D721Med (cell line): ENCODE measurements at regions not wholly inside any gene's neighbourhood (a gene's known extent, or its start where the extent isn't known, plus 50 kb on each side); places are given as distances from the start of the nearest gene placed in this dataset.
"Not testable (repeated sequence)": the region's sequence is repeated elsewhere in the genome, so short reads cannot be mapped to it uniquely, and the experiment has no call there.

Experiments
- DNase-seq: peaks from one replicate; pipeline ENCODE4 v3.0.0; 2011; ENCODE audit warnings: low spot score; ENCODE audit not compliant: insufficient read length
- FAIRE-seq: peaks from 2 replicates; lab custom pipeline; 2011; peaks lifted over from hg19 to GRCh38; lab: Jason Lieb, UNC
- TF ChIP-seq, protein P1 (sequence below): IDR thresholded peaks from 2 replicates; pipeline ENCODE4 v1.5.1; 2012; ENCODE audit warnings: mild to moderate bottlenecking, control low read depth; ENCODE audit not compliant: insufficient read depth; ENCODE audit errors: missing control alignments

DNA sequence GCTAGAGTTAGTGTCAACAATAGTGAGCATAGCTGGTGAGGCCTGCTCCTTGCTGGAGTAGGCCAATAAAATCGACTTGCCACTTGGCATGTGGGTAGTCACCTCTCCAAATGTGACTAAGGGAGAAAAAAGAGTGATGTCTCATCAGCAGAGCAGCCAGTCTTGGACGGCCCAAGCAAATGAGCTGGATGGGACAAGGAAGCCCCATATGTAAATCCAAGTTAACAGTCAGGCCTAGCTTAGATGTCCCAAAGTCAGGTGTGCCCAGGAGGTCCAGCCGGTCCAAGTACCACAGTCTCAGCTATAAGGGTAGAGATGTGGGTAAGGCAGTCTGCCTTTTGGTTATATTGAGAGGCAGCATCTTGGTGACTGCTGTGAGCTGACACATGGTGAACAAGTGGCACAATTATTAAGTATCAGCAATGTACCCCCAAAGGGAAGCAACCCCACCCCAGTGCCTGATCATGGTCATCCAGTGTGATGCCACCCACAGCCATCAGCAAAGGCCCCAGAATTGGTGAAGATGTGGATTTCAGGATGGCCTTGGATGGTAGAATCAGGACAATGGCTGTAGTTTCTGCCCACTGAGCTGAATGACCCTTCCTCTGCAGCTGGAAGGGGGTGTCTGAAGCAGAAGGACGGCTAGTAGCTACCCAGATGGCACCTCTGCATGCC lies 83.4 kb downstream of the TNFRSF13B start:
- no peak for FAIRE-seq
- no peak for DNase-seq
- TF ChIP-seq, protein P1, sequence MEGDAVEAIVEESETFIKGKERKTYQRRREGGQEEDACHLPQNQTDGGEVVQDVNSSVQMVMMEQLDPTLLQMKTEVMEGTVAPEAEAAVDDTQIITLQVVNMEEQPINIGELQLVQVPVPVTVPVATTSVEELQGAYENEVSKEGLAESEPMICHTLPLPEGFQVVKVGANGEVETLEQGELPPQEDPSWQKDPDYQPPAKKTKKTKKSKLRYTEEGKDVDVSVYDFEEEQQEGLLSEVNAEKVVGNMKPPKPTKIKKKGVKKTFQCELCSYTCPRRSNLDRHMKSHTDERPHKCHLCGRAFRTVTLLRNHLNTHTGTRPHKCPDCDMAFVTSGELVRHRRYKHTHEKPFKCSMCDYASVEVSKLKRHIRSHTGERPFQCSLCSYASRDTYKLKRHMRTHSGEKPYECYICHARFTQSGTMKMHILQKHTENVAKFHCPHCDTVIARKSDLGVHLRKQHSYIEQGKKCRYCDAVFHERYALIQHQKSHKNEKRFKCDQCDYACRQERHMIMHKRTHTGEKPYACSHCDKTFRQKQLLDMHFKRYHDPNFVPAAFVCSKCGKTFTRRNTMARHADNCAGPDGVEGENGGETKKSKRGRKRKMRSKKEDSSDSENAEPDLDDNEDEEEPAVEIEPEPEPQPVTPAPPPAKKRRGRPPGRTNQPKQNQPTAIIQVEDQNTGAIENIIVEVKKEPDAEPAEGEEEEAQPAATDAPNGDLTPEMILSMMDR, result no peak

DNA sequence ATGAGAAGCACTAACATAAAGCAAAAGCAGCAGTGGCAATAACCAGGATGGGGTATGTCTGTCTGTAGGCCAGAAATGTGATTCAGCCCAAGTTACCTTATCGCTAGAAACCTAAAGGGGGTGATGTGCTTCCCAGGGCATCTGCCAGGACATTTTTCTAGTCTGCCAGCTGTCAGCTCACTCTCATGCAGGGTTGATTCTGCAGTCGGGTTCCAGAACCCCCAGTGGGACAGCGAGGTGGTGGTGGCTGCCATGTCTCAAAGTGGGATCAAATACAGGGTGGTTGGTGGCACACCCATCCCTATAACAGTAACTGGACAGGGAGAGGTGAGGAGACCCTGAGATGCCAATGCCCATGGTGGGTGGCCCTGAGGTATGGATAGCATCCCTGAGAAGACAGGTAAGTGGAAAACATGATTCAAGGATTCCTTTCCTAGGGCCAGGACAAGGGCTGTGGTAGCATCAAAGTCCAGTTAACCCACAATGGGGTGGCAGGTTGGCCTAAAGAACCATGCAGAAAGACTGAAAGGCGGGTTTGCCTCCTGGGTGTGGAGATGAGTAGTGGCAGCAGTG lies 84.3 kb downstream of the TNFRSF13B start:
- no peak for FAIRE-seq
- TF ChIP-seq, protein P1, result no peak

DNA sequence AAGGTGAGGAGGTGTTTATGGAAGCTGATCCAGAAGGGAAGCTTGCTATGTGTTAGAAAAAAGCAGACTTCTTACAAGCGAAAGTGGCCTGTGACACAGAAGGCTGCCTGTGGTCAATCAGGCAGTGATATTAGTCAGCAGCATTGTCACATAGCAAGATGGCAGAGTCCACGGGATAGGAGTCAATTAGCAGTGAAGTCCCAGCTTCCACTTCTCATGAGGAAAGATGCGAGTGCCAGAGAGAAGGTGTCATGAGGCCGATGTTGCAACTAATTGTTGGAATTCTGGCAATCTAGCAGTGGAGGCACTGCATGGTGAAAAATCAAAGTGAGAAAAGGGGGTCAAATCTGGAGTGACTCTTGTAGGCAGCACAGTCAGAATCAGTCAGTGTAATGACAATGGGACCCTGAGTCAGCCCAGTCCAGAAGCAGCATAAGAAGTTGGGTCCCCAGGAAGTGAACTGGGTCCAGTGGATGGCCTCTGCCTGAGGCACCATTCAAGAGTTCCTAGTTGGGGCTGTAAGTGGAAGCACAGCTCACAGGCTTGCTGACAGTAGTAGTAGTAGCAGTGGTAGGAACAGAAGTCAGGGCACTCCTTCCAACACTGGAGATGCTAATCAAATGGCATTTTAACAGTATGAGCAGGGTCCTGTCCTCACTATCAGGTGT lies 85.1 kb downstream of the TNFRSF13B start:
- DNase-seq (no peak), FAIRE-seq (no peak)
- TF ChIP-seq, protein P1, result no peak

More for the DNA sequence above, 84.3 kb downstream of the TNFRSF13B start:
- no peak for DNase-seq

DNA sequence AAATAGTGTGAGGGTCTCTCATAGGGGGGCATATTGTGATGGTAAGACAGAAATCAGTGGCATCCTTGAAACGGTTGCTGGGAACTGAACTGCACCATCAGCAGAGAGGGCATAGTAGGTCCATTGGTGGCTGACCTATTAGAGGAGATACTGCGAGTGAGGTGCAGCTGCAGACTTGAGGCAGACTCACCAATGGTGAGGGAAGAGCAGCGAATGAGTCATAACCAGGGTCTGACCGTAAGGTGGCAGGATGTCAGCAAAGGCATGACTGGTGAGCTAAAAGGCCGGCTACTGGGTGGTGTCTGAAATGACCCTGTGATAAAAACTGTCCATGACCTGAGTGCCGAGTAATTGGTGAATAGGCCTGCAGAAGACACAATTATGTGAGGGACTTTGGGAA lies 86.7 kb downstream of the TNFRSF13B start:
- not testable (repeated sequence) for FAIRE-seq, DNase-seq

DNA sequence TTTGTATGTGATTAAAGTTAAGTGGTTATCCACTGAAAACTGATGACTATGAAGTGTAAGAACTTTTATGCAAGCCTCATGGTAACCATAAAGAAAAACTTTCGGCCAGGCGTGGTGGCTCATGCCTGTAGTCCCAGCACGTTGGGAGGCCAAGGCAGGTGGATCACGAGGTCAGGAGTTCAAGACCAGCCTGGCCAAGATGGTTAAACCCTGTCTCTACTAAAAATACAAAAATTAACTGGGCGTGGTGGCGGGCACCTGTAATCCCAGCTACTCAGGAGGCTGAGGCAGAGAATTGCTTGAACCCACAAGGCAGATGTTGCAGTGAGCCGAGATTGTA lies 89.0 kb downstream of the TNFRSF13B start:
- not testable (repeated sequence) for DNase-seq, FAIRE-seq

DNA sequence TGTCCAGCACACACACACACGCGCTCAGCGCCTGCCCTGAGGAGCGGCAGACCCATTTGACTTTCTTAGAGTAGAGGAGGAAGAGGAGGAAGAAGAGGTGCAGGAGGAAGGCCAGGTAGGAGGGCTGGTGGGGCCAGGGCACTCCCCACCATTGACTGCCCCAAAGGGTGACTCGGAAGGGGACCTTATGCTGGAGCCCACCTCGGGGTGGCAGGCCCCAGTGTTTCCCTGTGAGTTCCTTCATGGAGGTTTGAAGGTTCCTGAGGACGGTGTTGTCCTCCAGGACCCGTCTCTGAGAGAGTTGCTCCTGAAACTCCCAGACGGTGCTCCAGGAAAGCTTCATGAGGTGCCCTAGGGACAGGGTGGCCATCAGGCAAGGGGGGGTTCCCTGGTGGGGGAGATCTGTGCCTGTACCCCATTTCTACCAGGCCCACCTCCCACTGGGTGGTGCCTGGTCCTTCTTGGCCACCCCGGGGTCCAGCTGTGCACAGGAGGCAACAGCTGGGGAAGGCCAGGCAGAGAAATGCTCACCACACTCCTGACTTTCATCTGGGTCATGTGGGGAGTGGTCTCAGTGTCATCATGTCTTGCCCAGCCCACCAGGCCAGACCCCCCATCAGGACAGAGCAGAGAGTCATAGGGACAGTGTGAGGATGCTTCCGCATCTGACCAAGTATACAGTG lies 89.5 kb downstream of the TNFRSF13B start:
- DNase-seq (no peak), FAIRE-seq (no peak)
- TF ChIP-seq, protein P1, result no peak

DNA sequence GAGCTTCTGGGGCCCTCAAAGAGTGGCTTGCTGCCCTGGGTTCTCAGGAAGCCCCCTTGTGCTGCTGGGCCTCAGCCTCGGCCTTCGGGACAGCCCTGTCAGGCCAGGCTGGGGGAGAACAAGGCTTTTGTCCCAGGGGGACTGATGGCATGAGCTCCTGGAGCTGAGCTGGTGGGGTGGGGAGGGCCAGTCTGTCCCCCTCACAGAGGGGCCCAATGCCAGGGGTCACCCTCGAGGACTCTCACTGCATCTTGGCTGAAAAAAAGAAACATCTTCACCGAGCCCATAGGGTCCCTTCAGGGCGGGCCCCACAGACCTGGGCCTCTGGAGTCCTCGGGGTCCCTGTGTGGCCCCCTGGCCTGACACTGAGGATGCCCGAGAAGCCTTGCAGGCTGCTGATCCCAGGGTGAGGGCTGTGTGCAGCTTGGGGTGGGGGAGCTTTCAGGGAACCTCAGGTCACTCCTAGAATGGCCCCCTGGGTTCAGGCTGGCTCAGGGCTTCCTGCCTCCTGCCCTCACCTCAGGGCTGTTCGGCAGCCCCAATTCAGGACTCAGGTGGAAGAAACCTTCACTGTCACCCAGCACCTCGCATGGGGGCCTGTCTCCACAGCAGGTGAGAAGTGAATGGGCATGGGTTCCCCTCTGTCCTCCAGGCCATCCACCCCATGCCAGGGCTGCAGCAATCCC lies 90.5 kb downstream of the TNFRSF13B start:
- TF ChIP-seq, protein P1, result no peak
- DNase-seq (no peak), FAIRE-seq (no peak)
